ENCODE measurements at regions not wholly inside any gene's neighbourhood (a gene's known extent, or its start where the extent isn't known, plus 50 kb on each side); places are given as distances from the start of the nearest gene placed in this dataset.
"Not testable (repeated sequence)": the region's sequence is repeated elsewhere in the genome, so short reads cannot be mapped to it uniquely, and the experiment has no call there.

GRCh38 chr6:144564202-144564601 is 279.1 kb downstream of the UTRN start:
- H3K36me3 ChIP-seq: peaks cover 26% of the 10 kb centered on the region
- H3K27me3 ChIP-seq (replicated peaks): no peaks in the 10 kb centered on the region
- no peak overlapping the region for H3K4me3 ChIP-seq
- no peak for DNase-seq (ENCODE audit: low read depth in 1 of 2, low spot score in 2 of 2)
- peaks cover 13% of the 10 kb centered on the region for H3K4me1 ChIP-seq (replicated peaks)
- H3K27ac ChIP-seq: no peak overlapping the region
- H3K9me3 ChIP-seq (replicated peaks): no peaks in the 10 kb centered on the region

GRCh38 chr6:144566868-144567615 is 281.9 kb downstream of the UTRN start:
- no peaks in the 10 kb centered on the region for H3K9me3 ChIP-seq (replicated peaks)
- H3K27me3 ChIP-seq (replicated peaks): no peaks in the 10 kb centered on the region
- H3K4me1 ChIP-seq (replicated peaks): no peaks in the 10 kb centered on the region
- no peak overlapping the region for H3K4me3 ChIP-seq
- no peak overlapping the region for H3K27ac ChIP-seq
- peaks cover 30% of the 10 kb centered on the region for H3K36me3 ChIP-seq
- DNase-seq (ENCODE audit: low read depth in 1 of 2, low spot score in 2 of 2): no peak

- H3K27ac ChIP-seq: no peak overlapping the region
- H3K4me1 ChIP-seq (replicated peaks): no peaks in the 10 kb centered on the region
- no peak overlapping the region for H3K4me3 ChIP-seq
- H3K36me3 ChIP-seq: peaks cover 24% of the 10 kb centered on the region
- H3K27me3 ChIP-seq (replicated peaks): no peaks in the 10 kb centered on the region
- H3K9me3 ChIP-seq (replicated peaks): no peaks in the 10 kb centered on the region
- DNase-seq (ENCODE audit: low read depth in 1 of 2, low spot score in 2 of 2): no peak
Measured at GRCh38 chr6:144568241-144568640, 283.1 kb downstream of the UTRN start.

GRCh38 chr6:144572541-144572940 is 287.4 kb downstream of the UTRN start:
- not testable (repeated sequence) for H3K9me3 ChIP-seq (replicated peaks); DNase-seq (ENCODE audit: low read depth in 1 of 2, low spot score in 2 of 2); H3K4me1 ChIP-seq (replicated peaks); H3K4me3 ChIP-seq; H3K27ac ChIP-seq; H3K27me3 ChIP-seq (replicated peaks)
- H3K36me3 ChIP-seq: peaks cover 27% of the 10 kb centered on the region

GRCh38 chr6:144574796-144575195 is 289.7 kb downstream of the UTRN start:
- Histone ChIP-seq H3K36me3 (peaks cover 27% of the 10 kb centered on the region), H3K4me3 (no peak overlapping the region), H3K4me1 (replicated peaks) (no peaks in the 10 kb centered on the region), H3K9me3 (replicated peaks) (no peaks in the 10 kb centered on the region), H3K27ac (no peak overlapping the region), H3K27me3 (replicated peaks) (no peaks in the 10 kb centered on the region)
- no peak for DNase-seq (ENCODE audit: low read depth in 1 of 2, low spot score in 2 of 2)

GRCh38 chr6:144575327-144575726 is 290.2 kb downstream of the UTRN start:
- Histone ChIP-seq H3K4me3 (no peak overlapping the region), H3K27ac (no peak overlapping the region), H3K36me3 (peaks cover 27% of the 10 kb centered on the region), H3K9me3 (replicated peaks) (no peaks in the 10 kb centered on the region), H3K4me1 (replicated peaks) (no peaks in the 10 kb centered on the region), H3K27me3 (replicated peaks) (no peaks in the 10 kb centered on the region)
- no peak for DNase-seq (ENCODE audit: low read depth in 1 of 2, low spot score in 2 of 2)

GRCh38 chr6:144576871-144577270 is 291.7 kb downstream of the UTRN start:
- Histone ChIP-seq H3K27ac (no peak overlapping the region), H3K4me1 (replicated peaks) (no peaks in the 10 kb centered on the region), H3K36me3 (peaks cover 28% of the 10 kb centered on the region), H3K4me3 (no peak overlapping the region), H3K9me3 (replicated peaks) (no peaks in the 10 kb centered on the region), H3K27me3 (replicated peaks) (no peaks in the 10 kb centered on the region)
- DNase-seq (ENCODE audit: low read depth in 1 of 2, low spot score in 2 of 2): no peak

- H3K36me3 ChIP-seq: peaks cover 27% of the 10 kb centered on the region
- no peak overlapping the region for H3K27ac ChIP-seq
- H3K4me1 ChIP-seq (replicated peaks): no peaks in the 10 kb centered on the region
- no peak overlapping the region for H3K4me3 ChIP-seq
- no peaks in the 10 kb centered on the region for H3K9me3 ChIP-seq (replicated peaks)
- DNase-seq (ENCODE audit: low read depth in 1 of 2, low spot score in 2 of 2): no peak
- H3K27me3 ChIP-seq (replicated peaks): no peaks in the 10 kb centered on the region
Measured at GRCh38 chr6:144578385-144579350, 293.5 kb downstream of the UTRN start.

GRCh38 chr6:144580039-144580438 is 294.9 kb downstream of the UTRN start:
- Histone ChIP-seq H3K4me3 (no peak overlapping the region), H3K4me1 (replicated peaks) (no peaks in the 10 kb centered on the region), H3K27ac (no peak overlapping the region), H3K9me3 (replicated peaks) (no peaks in the 10 kb centered on the region), H3K27me3 (replicated peaks) (no peaks in the 10 kb centered on the region), H3K36me3 (peaks cover 27% of the 10 kb centered on the region)
- no peak for DNase-seq (ENCODE audit: low read depth in 1 of 2, low spot score in 2 of 2)

GRCh38 chr6:144580771-144581170 is 295.6 kb downstream of the UTRN start:
- Histone ChIP-seq H3K27ac (no peak overlapping the region), H3K9me3 (replicated peaks) (no peaks in the 10 kb centered on the region), H3K27me3 (replicated peaks) (no peaks in the 10 kb centered on the region), H3K36me3 (peaks cover 27% of the 10 kb centered on the region), H3K4me1 (replicated peaks) (no peaks in the 10 kb centered on the region), H3K4me3 (no peak overlapping the region)
- no peak for DNase-seq (ENCODE audit: low read depth in 1 of 2, low spot score in 2 of 2)

- H3K4me1 ChIP-seq (replicated peaks): no peaks in the 10 kb centered on the region
- no peak for DNase-seq (ENCODE audit: low read depth in 1 of 2, low spot score in 2 of 2)
- no peaks in the 10 kb centered on the region for H3K27me3 ChIP-seq (replicated peaks)
- H3K4me3 ChIP-seq: no peak overlapping the region
- no peak overlapping the region for H3K27ac ChIP-seq
- peaks cover 23% of the 10 kb centered on the region for H3K36me3 ChIP-seq
- no peaks in the 10 kb centered on the region for H3K9me3 ChIP-seq (replicated peaks)
Measured at GRCh38 chr6:144581812-144582537, 296.8 kb downstream of the UTRN start.

- no peaks in the 10 kb centered on the region for H3K4me1 ChIP-seq (replicated peaks)
- no peaks in the 10 kb centered on the region for H3K9me3 ChIP-seq (replicated peaks)
- H3K27ac ChIP-seq: no peak overlapping the region
- DNase-seq (ENCODE audit: low read depth in 1 of 2, low spot score in 2 of 2): no peak
- no peak overlapping the region for H3K4me3 ChIP-seq
- H3K36me3 ChIP-seq: peaks cover 22% of the 10 kb centered on the region
- H3K27me3 ChIP-seq (replicated peaks): no peaks in the 10 kb centered on the region
Measured at GRCh38 chr6:144582939-144583613, 297.9 kb downstream of the UTRN start.

- peaks cover 17% of the 10 kb centered on the region for H3K36me3 ChIP-seq
- no peaks in the 10 kb centered on the region for H3K9me3 ChIP-seq (replicated peaks)
- DNase-seq (ENCODE audit: low read depth in 1 of 2, low spot score in 2 of 2): no peak
- no peaks in the 10 kb centered on the region for H3K4me1 ChIP-seq (replicated peaks)
- no peak overlapping the region for H3K27ac ChIP-seq
- no peaks in the 10 kb centered on the region for H3K27me3 ChIP-seq (replicated peaks)
- H3K4me3 ChIP-seq: no peak overlapping the region
Measured at GRCh38 chr6:144583614-144583954, 298.4 kb downstream of the UTRN start.

All from SJSA1 (cell line).